ENCODE measurements at regions not wholly inside any gene's neighbourhood (a gene's known extent, or its start where the extent isn't known, plus 50 kb on each side); places are given as distances from the start of the nearest gene placed in this dataset.

GRCh38 chr6:68114463-68115047, 520.5 kb upstream of the ADGRB3 start (continued):
- TF ChIP-seq SUZ12 (IDR thresholded peaks at IDR 0.05; ENCODE audit: low read length): no peak
- TF ChIP-seq HDAC6 (IDR thresholded peaks at IDR 0.05; ENCODE audit: low read depth, low read length): no peak
- TF ChIP-seq EZH2 (IDR thresholded peaks at IDR 0.05; ENCODE audit: low read depth, low read length, severe bottlenecking): no peak

Data from H1 (cell line).